ENCODE measurements at regions not wholly inside any gene's neighbourhood (a gene's known extent, or its start where the extent isn't known, plus 50 kb on each side); places are given as distances from the start of the nearest gene placed in this dataset.

DNA sequence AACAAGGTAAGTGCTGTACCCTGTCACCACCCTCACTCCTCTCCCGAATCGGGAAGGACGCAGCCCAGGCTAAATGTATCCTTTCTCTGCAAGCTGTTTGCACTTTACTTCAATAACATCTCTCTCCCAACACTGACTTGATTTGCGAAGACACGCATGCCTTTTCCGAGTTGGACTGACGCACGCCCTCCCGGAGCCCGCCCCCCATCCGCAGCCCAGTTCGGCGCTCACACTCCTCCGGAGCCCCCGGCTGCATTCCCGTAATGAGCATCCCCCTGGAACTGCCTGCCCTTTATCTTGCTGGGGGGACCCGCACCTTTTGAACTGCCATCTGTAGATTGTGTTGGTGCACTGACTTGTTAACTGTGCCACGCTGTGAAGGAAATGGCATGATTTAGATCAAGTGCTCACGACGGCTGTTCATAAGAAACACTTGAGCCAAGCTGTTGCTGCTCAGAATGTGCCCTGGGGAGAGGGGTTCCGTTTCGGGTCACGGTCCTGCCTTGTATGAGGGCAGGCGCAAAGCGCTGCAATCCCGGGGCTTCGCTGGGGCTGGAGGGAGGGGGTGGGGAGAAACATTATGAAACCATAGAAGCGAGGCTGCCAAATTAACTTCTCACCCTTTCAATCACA is 176.6 kb upstream of the CDKN3 start (continued):
- TF ChIP-seq RXRA (IDR thresholded peaks at IDR 0.05; ENCODE audit: insufficient read depth, low read depth, low read length) (no peak), EZH2 (IDR thresholded peaks at IDR 0.05; ENCODE audit: low read depth, low read length, severe bottlenecking) (peak; percentile 61), RAD21 (IDR thresholded peaks at IDR 0.05 in 1 of 2, conservative IDR thresholded peaks at IDR 0.05 in 1 of 2; ENCODE audit: low read depth in 2 of 2, low read length in 2 of 2) (no peak), HDAC2 (IDR thresholded peaks at IDR 0.05; ENCODE audit: borderline replicate concordance in 1 of 2, low read depth in 2 of 2, low read length in 2 of 2) (0 out of 4 replicates have a peak, but pooled peaks of 1 of the 2 experiments have one; percentile 42), SP4 (IDR thresholded peaks at IDR 0.05; ENCODE audit: low read length) (no peak), SUZ12 (IDR thresholded peaks at IDR 0.05; ENCODE audit: low read length) (peak; percentile 57; the same call in 1 of the 2 replicates), RNF2 (IDR thresholded peaks at IDR 0.05; ENCODE audit: borderline replicate concordance, low read depth, low read length, missing control alignments, poor library complexity, severe bottlenecking) (no peak)
- TF ChIP-seq, protein P1, sequence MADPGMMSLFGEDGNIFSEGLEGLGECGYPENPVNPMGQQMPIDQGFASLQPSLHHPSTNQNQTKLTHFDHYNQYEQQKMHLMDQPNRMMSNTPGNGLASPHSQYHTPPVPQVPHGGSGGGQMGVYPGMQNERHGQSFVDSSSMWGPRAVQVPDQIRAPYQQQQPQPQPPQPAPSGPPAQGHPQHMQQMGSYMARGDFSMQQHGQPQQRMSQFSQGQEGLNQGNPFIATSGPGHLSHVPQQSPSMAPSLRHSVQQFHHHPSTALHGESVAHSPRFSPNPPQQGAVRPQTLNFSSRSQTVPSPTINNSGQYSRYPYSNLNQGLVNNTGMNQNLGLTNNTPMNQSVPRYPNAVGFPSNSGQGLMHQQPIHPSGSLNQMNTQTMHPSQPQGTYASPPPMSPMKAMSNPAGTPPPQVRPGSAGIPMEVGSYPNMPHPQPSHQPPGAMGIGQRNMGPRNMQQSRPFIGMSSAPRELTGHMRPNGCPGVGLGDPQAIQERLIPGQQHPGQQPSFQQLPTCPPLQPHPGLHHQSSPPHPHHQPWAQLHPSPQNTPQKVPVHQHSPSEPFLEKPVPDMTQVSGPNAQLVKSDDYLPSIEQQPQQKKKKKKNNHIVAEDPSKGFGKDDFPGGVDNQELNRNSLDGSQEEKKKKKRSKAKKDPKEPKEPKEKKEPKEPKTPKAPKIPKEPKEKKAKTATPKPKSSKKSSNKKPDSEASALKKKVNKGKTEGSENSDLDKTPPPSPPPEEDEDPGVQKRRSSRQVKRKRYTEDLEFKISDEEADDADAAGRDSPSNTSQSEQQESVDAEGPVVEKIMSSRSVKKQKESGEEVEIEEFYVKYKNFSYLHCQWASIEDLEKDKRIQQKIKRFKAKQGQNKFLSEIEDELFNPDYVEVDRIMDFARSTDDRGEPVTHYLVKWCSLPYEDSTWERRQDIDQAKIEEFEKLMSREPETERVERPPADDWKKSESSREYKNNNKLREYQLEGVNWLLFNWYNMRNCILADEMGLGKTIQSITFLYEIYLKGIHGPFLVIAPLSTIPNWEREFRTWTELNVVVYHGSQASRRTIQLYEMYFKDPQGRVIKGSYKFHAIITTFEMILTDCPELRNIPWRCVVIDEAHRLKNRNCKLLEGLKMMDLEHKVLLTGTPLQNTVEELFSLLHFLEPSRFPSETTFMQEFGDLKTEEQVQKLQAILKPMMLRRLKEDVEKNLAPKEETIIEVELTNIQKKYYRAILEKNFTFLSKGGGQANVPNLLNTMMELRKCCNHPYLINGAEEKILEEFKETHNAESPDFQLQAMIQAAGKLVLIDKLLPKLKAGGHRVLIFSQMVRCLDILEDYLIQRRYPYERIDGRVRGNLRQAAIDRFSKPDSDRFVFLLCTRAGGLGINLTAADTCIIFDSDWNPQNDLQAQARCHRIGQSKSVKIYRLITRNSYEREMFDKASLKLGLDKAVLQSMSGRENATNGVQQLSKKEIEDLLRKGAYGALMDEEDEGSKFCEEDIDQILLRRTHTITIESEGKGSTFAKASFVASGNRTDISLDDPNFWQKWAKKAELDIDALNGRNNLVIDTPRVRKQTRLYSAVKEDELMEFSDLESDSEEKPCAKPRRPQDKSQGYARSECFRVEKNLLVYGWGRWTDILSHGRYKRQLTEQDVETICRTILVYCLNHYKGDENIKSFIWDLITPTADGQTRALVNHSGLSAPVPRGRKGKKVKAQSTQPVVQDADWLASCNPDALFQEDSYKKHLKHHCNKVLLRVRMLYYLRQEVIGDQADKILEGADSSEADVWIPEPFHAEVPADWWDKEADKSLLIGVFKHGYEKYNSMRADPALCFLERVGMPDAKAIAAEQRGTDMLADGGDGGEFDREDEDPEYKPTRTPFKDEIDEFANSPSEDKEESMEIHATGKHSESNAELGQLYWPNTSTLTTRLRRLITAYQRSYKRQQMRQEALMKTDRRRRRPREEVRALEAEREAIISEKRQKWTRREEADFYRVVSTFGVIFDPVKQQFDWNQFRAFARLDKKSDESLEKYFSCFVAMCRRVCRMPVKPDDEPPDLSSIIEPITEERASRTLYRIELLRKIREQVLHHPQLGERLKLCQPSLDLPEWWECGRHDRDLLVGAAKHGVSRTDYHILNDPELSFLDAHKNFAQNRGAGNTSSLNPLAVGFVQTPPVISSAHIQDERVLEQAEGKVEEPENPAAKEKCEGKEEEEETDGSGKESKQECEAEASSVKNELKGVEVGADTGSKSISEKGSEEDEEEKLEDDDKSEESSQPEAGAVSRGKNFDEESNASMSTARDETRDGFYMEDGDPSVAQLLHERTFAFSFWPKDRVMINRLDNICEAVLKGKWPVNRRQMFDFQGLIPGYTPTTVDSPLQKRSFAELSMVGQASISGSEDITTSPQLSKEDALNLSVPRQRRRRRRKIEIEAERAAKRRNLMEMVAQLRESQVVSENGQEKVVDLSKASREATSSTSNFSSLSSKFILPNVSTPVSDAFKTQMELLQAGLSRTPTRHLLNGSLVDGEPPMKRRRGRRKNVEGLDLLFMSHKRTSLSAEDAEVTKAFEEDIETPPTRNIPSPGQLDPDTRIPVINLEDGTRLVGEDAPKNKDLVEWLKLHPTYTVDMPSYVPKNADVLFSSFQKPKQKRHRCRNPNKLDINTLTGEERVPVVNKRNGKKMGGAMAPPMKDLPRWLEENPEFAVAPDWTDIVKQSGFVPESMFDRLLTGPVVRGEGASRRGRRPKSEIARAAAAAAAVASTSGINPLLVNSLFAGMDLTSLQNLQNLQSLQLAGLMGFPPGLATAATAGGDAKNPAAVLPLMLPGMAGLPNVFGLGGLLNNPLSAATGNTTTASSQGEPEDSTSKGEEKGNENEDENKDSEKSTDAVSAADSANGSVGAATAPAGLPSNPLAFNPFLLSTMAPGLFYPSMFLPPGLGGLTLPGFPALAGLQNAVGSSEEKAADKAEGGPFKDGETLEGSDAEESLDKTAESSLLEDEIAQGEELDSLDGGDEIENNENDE (IDR thresholded peaks at IDR 0.05; ENCODE audit: insufficient replicate concordance, low read length): no peak
